Neural progenitor cell (in vitro differentiated cells): ENCODE measurements at regions not wholly inside any gene's neighbourhood (a gene's known extent, or its start where the extent isn't known, plus 50 kb on each side); places are given as distances from the start of the nearest gene placed in this dataset.

Experiments used
- CTCF ChIP-seq: fragments of 200-600 bp; sonication (generic); IDR thresholded peaks from 2 replicates; pipeline ENCODE4 v1.5.1; 2017; ENCODE audit warnings: antibody characterized with exemption, mild to moderate bottlenecking
- EZH2 ChIP-seq: fragments of 200-600 bp; sonication (generic); IDR thresholded peaks from 2 replicates; pipeline ENCODE4 v1.6.1; 2017; ENCODE audit warnings: antibody characterized with exemption, mild to moderate bottlenecking, moderate library complexity

- no peak for TF ChIP-seq CTCF
- no peak for TF ChIP-seq EZH2
These were observed 291.2 kb upstream of the PCDH20 start for GRCh38 chr13:61706899-61707298.
